H9 (cell line): ENCODE measurements at regions not wholly inside any gene's neighbourhood (a gene's known extent, or its start where the extent isn't known, plus 50 kb on each side); places are given as distances from the start of the nearest gene placed in this dataset.

Experiments used
- DNase-seq: peaks from one replicate; pipeline ENCODE4 v3.0.0-alpha.2; 2017
- H2AFZ ChIP-seq: one replicate; pipeline ENCODE4 v1.6.1; 2013; ENCODE audit warnings: mild to moderate bottlenecking, low read length, control low read depth, moderate library complexity
- H2AK5ac ChIP-seq: 2 replicates; pipeline ENCODE4 v1.6.1; 2013; ENCODE audit warnings: low read length, control low read depth, mixed read lengths; ENCODE audit not compliant: insufficient read length
- H2BK120ac ChIP-seq: one replicate; pipeline ENCODE4 v1.6.1; 2013; ENCODE audit warnings: low read depth, mild to moderate bottlenecking, low read length, control low read depth, inconsistent platforms; ENCODE audit not compliant: poor library complexity, severe bottlenecking
- H2BK12ac ChIP-seq: 2 replicates; pipeline ENCODE4 v1.6.1; 2013; ENCODE audit warnings: low read length, control low read depth, mixed read lengths, low read depth; ENCODE audit not compliant: insufficient read length
- H2BK15ac ChIP-seq: 2 replicates; pipeline ENCODE4 v1.6.1; 2013; ENCODE audit warnings: low read depth, low read length, control low read depth
- H2BK20ac ChIP-seq: one replicate; pipeline ENCODE4 v1.6.1; 2013; ENCODE audit warnings: low read depth, mild to moderate bottlenecking, low read length, control low read depth, inconsistent platforms; ENCODE audit not compliant: poor library complexity, severe bottlenecking
- H2BK5ac ChIP-seq: 2 replicates; pipeline ENCODE4 v1.6.1; 2013; ENCODE audit warnings: low read length, control low read depth, mixed read lengths; ENCODE audit not compliant: insufficient read length
- H3K14ac ChIP-seq: 2 replicates; pipeline ENCODE4 v1.6.1; 2013; ENCODE audit warnings: low read length, control low read depth; ENCODE audit not compliant: insufficient read depth
- H3K18ac ChIP-seq: 2 replicates; pipeline ENCODE4 v1.6.1; 2013; ENCODE audit warnings: low read depth, mild to moderate bottlenecking, mixed read lengths, low read length, control low read depth; ENCODE audit not compliant: insufficient read length
- H3K23ac ChIP-seq: 2 replicates; pipeline ENCODE4 v1.6.1; 2013; ENCODE audit warnings: low read length, control low read depth, mixed read lengths, low read depth; ENCODE audit not compliant: insufficient read length
- H3K23me2 ChIP-seq: 2 replicates; pipeline ENCODE4 v1.6.1; 2013; ENCODE audit warnings: low read depth, mild to moderate bottlenecking, mixed read lengths, low read length, control low read depth; ENCODE audit not compliant: insufficient read length, poor library complexity, severe bottlenecking
- H3K27ac ChIP-seq: 2 replicates; pipeline ENCODE4 v1.5.1; 2013; ENCODE audit warnings: low read length, control low read depth, mixed read lengths, low read depth; ENCODE audit not compliant: insufficient read length
- H3K27me3 ChIP-seq: 2 replicates; pipeline ENCODE4 v1.6.1; 2013; ENCODE audit warnings: low read length, control low read depth, inconsistent platforms; ENCODE audit not compliant: insufficient read depth
- H3K4ac ChIP-seq: 2 replicates; pipeline ENCODE4 v1.6.1; 2013; ENCODE audit warnings: low read depth, mild to moderate bottlenecking, control low read depth, inconsistent platforms, low read length, moderate library complexity
- H3K4me1 ChIP-seq: 2 replicates; pipeline ENCODE4 v1.6.1; 2013; ENCODE audit warnings: low read length, control low read depth, inconsistent platforms; ENCODE audit not compliant: insufficient read depth
- H3K4me2 ChIP-seq: 2 replicates; pipeline ENCODE4 v1.6.1; 2013; ENCODE audit warnings: low read length, control low read depth, mixed read lengths; ENCODE audit not compliant: insufficient read length, insufficient read depth
- H3K56ac ChIP-seq: 2 replicates; pipeline ENCODE4 v1.6.1; 2013; ENCODE audit warnings: low read depth, mild to moderate bottlenecking, mixed read lengths, low read length, control low read depth; ENCODE audit not compliant: insufficient read length
- H3K79me1 ChIP-seq: 2 replicates; pipeline ENCODE4 v1.6.1; 2013; ENCODE audit warnings: low read depth, mild to moderate bottlenecking, moderate library complexity, low read length, control low read depth, inconsistent platforms; ENCODE audit not compliant: insufficient read depth, poor library complexity, severe bottlenecking
- H3K79me2 ChIP-seq: 2 replicates; pipeline ENCODE4 v1.6.1; 2013; ENCODE audit warnings: low read length, control low read depth, inconsistent platforms; ENCODE audit not compliant: insufficient read depth
- H3K9ac ChIP-seq: 2 replicates; pipeline ENCODE4 v1.6.1; 2013; ENCODE audit warnings: low read length, control low read depth, mixed read lengths; ENCODE audit not compliant: insufficient read length; ENCODE audit errors: extremely low read depth
- H3K9me3 ChIP-seq: one replicate; pipeline ENCODE4 v1.6.1; 2013; ENCODE audit warnings: low read depth, low read length, inconsistent platforms; ENCODE audit not compliant: control insufficient read depth
- H3T11ph ChIP-seq: one replicate; pipeline ENCODE4 v1.6.1; 2013; ENCODE audit warnings: mild to moderate bottlenecking, low read length, control low read depth, inconsistent platforms
- H4K20me1 ChIP-seq: one replicate; pipeline ENCODE4 v1.6.1; 2013; ENCODE audit not compliant: control insufficient read depth, insufficient read length, insufficient read depth
- H4K5ac ChIP-seq: 2 replicates; pipeline ENCODE4 v1.6.1; 2013; ENCODE audit warnings: low read depth, mild to moderate bottlenecking, mixed read lengths, low read length, control low read depth; ENCODE audit not compliant: insufficient read length
- H4K8ac ChIP-seq: replicated peaks from 2 replicates; pipeline ENCODE4 v1.6.1; 2013; ENCODE audit warnings: low read length, control low read depth, mixed read lengths, low read depth; ENCODE audit not compliant: insufficient read length
- H4K91ac ChIP-seq: 2 replicates; pipeline ENCODE4 v1.6.1; 2013; ENCODE audit warnings: low read depth, mild to moderate bottlenecking, moderate library complexity, mixed read lengths, low read length, control low read depth; ENCODE audit not compliant: insufficient read length
- H3K27ac Mint-ChIP-seq, 3 experiments: 2 replicates in 2 of 3; 3 replicates in 1 of 3; pipeline ENCODE4 v1.8.0; 2020 to 2021; ENCODE audit warnings: mixed read lengths in 3 of 3, mild to moderate bottlenecking in 1 of 3, moderate library complexity in 1 of 3
- H3K27me3 Mint-ChIP-seq: 2 replicates; pipeline ENCODE4 v1.8.0; 2021; ENCODE audit warnings: low read depth, mild to moderate bottlenecking, moderate library complexity, mixed read lengths
- H3K36me3 Mint-ChIP-seq, 3 experiments: 2 replicates in 2 of 3; 3 replicates in 1 of 3; pipeline ENCODE4 v1.8.0; 2020 to 2021; ENCODE audit warnings: low read depth in 3 of 3, mixed read lengths in 3 of 3; ENCODE audit not compliant: insufficient read depth in 1 of 3
- H3K4me1 Mint-ChIP-seq, 2 experiments: 2 replicates each; pipeline ENCODE4 v1.8.0; 2020; ENCODE audit warnings: mixed read lengths in 2 of 2
- H3K4me3 Mint-ChIP-seq, 2 experiments: 2 replicates in 1 of 2; 3 replicates in 1 of 2; pipeline ENCODE4 v1.8.0; 2020 to 2021; ENCODE audit warnings: mild to moderate bottlenecking in 2 of 2, mixed read lengths in 2 of 2, moderate library complexity in 1 of 2
- H3K9me3 Mint-ChIP-seq, 2 experiments: 2 replicates in 1 of 2; 3 replicates in 1 of 2; pipeline ENCODE4 v1.8.0; 2020; ENCODE audit warnings: mild to moderate bottlenecking in 2 of 2, mixed read lengths in 2 of 2, moderate library complexity in 1 of 2
- WGBS: extraction: QIAGEN DNeasy Blood & Tissue Kit; methylation state at CpG from one replicate; pipeline ENCODE4 v1.1.7; 2013; ENCODE audit warnings: missing lambda C conversion rate, low lambda C conversion rate, mixed read lengths; ENCODE audit not compliant: insufficient read length; ENCODE audit errors: extremely low coverage; 5-methylcytosine and 5-hydroxymethylcytosine counted together
- TF ChIP-seq, protein P1 (sequence below): fragments of 200-600 bp; sonication (generic); conservative IDR thresholded peaks from 3 replicates; pipeline ENCODE4 v1.8.0; 2021; ENCODE audit warnings: antibody characterized with exemption, mild to moderate bottlenecking

DNA sequence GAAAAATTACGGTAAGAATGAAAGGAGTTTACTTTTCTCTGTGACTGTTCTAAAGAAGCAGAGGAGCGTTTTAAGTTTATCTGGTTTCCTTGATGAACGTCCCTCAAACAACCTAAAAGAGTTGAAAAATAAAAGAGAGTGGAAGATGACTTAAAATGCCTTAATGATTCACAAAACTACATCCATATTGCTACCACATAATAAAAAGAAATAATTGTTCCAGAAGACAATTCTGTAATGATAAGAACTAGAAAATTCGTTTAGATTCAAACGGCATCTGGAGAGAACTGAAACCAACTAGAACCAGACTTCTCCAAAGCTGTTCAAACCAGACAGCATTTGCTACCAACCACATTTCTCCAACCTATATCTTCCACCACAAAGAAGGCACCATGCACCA lies 68.1 kb downstream of the TEKT4 start:
- no peaks in the 10 kb centered on the region for H4K20me1 ChIP-seq
- no peak overlapping the region for H3K27ac ChIP-seq
- no peak overlapping the region for H3T11ph ChIP-seq
- no peak overlapping the region for H2AK5ac ChIP-seq
- H2BK20ac ChIP-seq, result no peak overlapping the region
- TF ChIP-seq, protein P1, sequence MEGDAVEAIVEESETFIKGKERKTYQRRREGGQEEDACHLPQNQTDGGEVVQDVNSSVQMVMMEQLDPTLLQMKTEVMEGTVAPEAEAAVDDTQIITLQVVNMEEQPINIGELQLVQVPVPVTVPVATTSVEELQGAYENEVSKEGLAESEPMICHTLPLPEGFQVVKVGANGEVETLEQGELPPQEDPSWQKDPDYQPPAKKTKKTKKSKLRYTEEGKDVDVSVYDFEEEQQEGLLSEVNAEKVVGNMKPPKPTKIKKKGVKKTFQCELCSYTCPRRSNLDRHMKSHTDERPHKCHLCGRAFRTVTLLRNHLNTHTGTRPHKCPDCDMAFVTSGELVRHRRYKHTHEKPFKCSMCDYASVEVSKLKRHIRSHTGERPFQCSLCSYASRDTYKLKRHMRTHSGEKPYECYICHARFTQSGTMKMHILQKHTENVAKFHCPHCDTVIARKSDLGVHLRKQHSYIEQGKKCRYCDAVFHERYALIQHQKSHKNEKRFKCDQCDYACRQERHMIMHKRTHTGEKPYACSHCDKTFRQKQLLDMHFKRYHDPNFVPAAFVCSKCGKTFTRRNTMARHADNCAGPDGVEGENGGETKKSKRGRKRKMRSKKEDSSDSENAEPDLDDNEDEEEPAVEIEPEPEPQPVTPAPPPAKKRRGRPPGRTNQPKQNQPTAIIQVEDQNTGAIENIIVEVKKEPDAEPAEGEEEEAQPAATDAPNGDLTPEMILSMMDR, result no peak
- no peaks in the 10 kb centered on the region for H3K79me2 ChIP-seq
- WGBS, result no CpG with 5 or more reads among the region's 5 CpGs
- no peak overlapping the region for H2BK5ac ChIP-seq
- H3K18ac ChIP-seq, result no peak overlapping the region
- H3K9me3 Mint-ChIP-seq, result peaks cover 0 to 84% of the 10 kb centered on the region in 2 experiments; a peak in 2 of 5 replicates
- H4K8ac ChIP-seq, result no peak overlapping the region
- no peak overlapping the region for H3K14ac ChIP-seq
- no peak overlapping the region for H3K4ac ChIP-seq
- H2BK120ac ChIP-seq, result no peak overlapping the region
- no peak overlapping the region for H3K23ac ChIP-seq
- H2AFZ ChIP-seq, result no peak overlapping the region
- peaks cover 64% of the 10 kb centered on the region for H3K27me3 Mint-ChIP-seq
- H4K5ac ChIP-seq, result no peak overlapping the region
- DNase-seq, result no peak
- H3K27me3 ChIP-seq, result no peaks in the 10 kb centered on the region
- H3K4me3 Mint-ChIP-seq, result no peak overlapping the region
- H3K4me1 Mint-ChIP-seq, result no peaks in the 10 kb centered on the region
- no peaks in the 10 kb centered on the region for H3K79me1 ChIP-seq
- no peaks in the 10 kb centered on the region for H3K9me3 ChIP-seq
- no peak overlapping the region for H3K56ac ChIP-seq
- no peak overlapping the region for H2BK15ac ChIP-seq
- no peak overlapping the region for H3K9ac ChIP-seq
- no peak overlapping the region for H3K27ac Mint-ChIP-seq
- no peaks in the 10 kb centered on the region for H3K4me1 ChIP-seq
- peaks cover 0 to 4% (median 0%) of the 10 kb centered on the region in 3 experiments; a peak in 3 of 7 replicates for H3K36me3 Mint-ChIP-seq
- no peak overlapping the region for H3K4me2 ChIP-seq
- H4K91ac ChIP-seq, result no peak overlapping the region
- H3K23me2 ChIP-seq, result no peaks in the 10 kb centered on the region
- no peak overlapping the region for H2BK12ac ChIP-seq
